ENCODE measurements at regions not wholly inside any gene's neighbourhood (a gene's known extent, or its start where the extent isn't known, plus 50 kb on each side); places are given as distances from the start of the nearest gene placed in this dataset.
A peak's percentile ranks its signal among the peaks of the same experiment; 100 is the strongest.
"Not testable (repeated sequence)": the region's sequence is repeated elsewhere in the genome, so short reads cannot be mapped to it uniquely, and the experiment has no call there.

DNA sequence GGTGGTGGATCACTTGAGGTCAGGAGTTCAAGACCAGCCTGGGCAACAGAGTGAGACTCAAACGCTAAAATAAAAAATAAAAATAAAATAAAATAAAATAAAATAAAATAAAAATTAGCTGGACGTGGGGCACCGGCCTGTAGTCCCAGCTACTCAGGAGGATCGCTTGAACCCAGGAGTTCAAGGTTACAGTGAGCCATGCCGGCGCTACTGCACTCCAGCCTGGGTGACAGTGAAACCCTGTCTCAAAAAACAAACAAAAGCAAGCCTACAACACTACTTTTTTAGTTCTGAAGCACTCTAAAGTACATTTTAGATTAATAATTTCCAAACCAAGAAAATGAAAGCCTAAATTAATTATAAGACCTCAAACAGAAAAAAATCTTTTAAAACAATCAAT is 56.2 kb upstream of the ZSCAN2 start:
- DNase-seq, result not testable (repeated sequence)

DNA sequence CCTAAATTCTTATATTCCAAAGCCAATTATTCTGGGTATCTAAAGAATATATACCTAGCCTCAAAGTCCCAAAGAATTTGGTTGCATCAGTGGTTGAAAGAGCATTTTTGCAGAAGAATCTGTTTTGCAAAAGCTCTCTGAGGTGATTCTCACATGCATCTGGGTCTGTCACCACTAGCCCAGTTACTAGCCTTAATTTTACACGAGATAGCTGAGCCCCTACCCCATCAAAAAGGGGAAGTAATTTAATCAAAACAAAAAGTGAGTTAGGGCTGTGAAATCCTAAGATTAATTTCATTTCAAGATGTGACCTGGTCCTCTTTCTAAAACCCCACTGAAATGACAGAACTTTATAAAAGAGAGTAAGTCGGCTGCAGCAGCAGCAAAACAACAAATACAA is 53.7 kb upstream of the ZSCAN2 start:
- not testable (repeated sequence) for DNase-seq

DNA sequence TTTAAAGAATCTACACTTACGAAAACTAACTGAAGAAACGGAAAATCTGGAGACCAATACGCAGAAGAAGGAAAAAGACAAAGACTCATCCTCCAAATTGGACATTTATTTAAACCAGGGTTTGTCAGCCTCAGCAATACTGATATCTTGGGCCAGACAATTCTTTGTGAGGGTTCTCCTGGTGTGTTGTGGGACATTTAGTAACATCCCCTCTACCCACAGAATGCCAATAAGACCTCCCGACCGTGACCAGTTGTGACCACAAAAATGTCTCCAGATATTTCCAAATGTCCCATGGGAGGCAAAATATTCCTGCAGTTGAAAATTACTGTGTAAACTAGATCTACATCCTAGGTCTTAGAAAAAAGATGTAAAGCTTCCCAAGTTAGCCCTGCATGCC is 50.3 kb upstream of the ZSCAN2 start:
- DNase-seq, result peak in 1 of 3 donors; percentile 36

All from muscle of back (tissue), 3 donors.